LHCN-M2 (cell line): ENCODE measurements at regions not wholly inside any gene's neighbourhood (a gene's known extent, or its start where the extent isn't known, plus 50 kb on each side); places are given as distances from the start of the nearest gene placed in this dataset.

Experiments
- DNase-seq: peaks from one replicate; pipeline ENCODE4 v3.0.0-alpha.2; 2012; ENCODE audit warnings: low read depth

DNA sequence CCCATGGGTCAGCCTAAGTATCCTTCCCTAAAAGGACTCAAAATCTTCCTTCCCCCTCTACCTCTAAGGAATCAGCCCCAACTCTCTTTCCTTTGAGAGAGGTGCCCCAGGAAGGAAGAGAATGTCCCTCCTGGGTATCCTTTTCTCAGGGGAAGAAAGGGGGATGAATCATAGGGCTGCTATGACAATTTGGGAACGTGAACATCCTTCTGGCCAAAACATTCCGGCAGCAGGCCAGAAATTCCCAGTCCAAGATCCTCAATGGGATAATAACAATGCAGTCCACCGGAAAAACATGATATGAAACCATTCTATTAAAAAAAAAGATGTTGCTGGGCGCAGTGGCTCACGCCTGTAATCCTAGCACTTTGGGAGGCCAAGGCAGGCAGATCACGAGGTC, 50.8 kb upstream of the CACNA2D3 start:
- DNase-seq: no peak

- DNase-seq: no peak
Observed at GRCh38 chr3:54069961-54070360, 52.4 kb upstream of the CACNA2D3 start.

- no peak for DNase-seq
Observed at GRCh38 chr3:54067055-54067698, 55.2 kb upstream of the CACNA2D3 start.

- DNase-seq: no peak
Observed at GRCh38 chr3:54066253-54066652, 56.1 kb upstream of the CACNA2D3 start.

- DNase-seq: no peak
Observed at GRCh38 chr3:54065586-54065985, 56.8 kb upstream of the CACNA2D3 start.

DNA sequence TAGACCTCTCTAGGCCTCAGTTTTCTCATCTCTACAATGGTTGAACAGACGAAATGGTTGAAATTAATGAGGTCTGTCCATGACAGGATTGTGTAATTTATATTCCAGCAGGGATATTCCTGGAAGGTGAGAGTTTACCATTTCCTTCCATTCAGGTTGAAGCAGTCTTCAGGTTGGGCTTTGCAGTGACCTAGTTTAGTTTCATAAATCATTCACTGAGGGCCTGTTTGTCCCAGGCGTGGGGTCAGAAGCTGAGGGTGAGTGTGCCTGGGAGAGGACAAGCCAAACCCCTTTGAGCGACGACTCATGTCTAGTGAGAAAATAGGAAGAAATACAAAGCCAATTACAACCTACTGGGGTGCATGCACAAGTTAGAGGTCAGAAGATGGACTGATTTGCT, 57.2 kb upstream of the CACNA2D3 start:
- DNase-seq: no peak

DNA sequence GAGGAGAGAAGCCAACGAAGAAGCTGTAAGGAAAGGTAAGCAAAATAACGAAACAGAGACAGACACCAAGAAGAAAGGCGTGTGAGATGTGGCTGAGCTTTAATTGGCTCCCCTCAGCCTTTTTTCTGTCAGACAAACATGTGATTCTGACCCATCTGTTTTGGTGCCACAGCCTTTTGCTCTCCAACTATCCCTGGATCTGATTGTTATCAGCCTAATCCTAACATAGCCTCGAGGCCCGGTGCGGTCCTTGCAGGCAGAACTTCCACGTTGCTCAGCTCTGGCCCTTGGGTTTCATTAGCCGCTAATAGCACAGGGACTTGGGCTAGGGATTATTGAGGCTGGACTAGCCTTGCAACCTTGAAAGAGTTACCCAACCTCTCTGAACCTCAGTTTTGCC, 57.9 kb upstream of the CACNA2D3 start:
- no peak for DNase-seq

- no peak for DNase-seq
Observed at GRCh38 chr3:54062546-54062945, 59.8 kb upstream of the CACNA2D3 start.

GRCh38 chr3:54056521-54056920, 65.8 kb upstream of the CACNA2D3 start:
- no peak for DNase-seq

GRCh38 chr3:54053882-54054281, 68.5 kb upstream of the CACNA2D3 start:
- no peak for DNase-seq

GRCh38 chr3:54053211-54053610, 69.1 kb upstream of the CACNA2D3 start:
- DNase-seq: no peak

GRCh38 chr3:54047568-54047967, 74.8 kb upstream of the CACNA2D3 start:
- no peak for DNase-seq

GRCh38 chr3:54046641-54047214, 75.6 kb upstream of the CACNA2D3 start:
- no peak for DNase-seq

DNA sequence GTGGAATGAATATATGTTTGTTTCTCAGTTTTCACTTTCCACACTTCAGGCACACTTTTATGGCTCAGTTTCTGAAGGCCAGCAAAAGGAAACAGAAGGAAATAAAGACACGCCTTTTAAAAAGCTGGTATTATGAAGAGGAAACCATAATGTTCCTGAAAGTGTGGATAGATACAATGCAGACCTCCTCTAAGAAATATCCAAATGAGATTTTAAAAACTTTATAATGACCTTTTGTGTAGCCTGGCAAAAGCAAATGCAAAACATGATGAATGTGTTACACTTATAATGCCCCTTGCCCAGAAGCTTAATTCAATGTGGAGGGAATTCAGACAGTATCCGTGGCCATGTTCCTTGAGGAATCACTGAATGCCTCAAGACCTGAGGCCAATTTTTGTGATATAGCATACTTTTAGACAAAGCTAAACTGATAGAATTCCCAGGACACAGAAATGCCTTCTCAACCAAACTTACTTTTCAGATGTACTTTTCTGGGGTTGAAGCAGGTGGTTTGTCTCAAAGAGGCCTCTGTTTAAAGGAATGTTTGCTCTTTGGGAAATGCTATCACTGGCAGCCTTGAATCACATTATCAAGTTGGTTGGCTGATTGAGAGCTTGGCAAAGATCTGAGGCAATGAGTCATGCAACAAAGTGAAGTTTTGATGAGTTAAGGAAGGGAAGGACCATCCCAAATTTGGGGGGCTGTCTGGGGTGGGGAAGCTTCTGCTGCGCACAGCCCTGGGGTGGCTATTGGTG, 77.1 kb upstream of the CACNA2D3 start:
- no peak for DNase-seq

GRCh38 chr3:54042259-54042823, 80.0 kb upstream of the CACNA2D3 start:
- DNase-seq: no peak

DNA sequence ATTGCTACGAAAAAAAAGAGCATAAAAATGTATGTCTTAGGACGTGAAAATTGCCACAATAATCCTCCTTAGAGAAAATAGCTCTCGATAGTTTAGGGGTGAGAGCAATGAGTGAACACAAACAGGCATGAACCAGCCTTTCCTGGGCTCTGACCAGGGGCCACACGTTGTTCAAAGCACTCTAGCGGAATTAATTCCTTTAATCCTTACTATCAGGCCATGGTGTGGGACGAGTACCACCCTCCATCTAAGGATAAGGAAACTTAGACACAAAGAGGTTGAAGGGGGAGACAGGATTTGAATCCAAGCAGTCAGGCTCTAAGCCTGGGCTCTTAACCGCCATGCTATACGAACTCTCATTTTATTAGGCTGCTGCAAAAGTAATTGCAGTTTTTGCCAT, 81.9 kb upstream of the CACNA2D3 start:
- DNase-seq: no peak

DNA sequence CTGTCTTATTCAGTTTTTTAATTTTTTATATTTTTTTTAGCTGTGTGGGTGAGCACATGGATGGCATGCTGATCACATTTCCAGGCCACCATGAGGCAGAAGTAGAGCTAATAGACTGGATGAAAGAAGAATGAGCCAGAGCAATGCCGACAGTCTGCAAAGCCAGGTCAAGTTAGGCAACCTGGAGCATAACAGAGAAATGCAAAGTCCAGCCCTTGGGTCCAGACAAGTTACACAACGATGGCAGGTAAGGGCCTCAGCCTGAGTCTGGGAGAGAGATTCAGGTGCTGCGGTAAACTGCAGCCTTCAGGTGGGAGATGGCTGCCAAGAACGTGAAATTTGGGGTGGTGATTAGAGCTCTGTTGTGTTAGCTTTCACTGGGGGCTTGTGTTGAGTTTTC, 84.0 kb upstream of the CACNA2D3 start:
- no peak for DNase-seq

- DNase-seq: no peak
Observed at GRCh38 chr3:54036543-54036942, 85.8 kb upstream of the CACNA2D3 start.

GRCh38 chr3:54034971-54035370, 87.4 kb upstream of the CACNA2D3 start:
- no peak for DNase-seq

DNA sequence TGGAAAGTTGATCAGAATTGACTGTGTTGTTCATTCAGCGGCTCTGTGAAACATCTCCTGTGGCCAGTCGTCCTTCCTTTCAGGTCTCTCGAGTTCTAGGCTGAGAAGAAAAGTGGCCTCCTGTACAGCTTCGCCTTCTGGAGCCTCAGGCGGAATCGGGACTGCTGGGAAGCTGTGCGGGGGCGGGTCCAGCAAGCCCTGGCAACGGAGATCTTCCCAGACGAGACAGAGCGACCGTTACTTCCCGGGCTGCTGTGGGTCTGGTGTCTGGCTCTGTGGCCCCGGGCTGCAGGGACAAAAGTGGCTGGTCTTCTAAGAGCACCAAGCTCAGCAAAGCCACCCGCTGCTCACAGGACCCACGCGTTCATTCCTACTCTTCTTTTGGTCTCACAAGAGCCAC, 88.6 kb upstream of the CACNA2D3 start:
- DNase-seq: no peak

GRCh38 chr3:54032598-54032997, 89.8 kb upstream of the CACNA2D3 start:
- no peak for DNase-seq

GRCh38 chr3:54028372-54028771, 94.0 kb upstream of the CACNA2D3 start:
- DNase-seq: no peak

DNA sequence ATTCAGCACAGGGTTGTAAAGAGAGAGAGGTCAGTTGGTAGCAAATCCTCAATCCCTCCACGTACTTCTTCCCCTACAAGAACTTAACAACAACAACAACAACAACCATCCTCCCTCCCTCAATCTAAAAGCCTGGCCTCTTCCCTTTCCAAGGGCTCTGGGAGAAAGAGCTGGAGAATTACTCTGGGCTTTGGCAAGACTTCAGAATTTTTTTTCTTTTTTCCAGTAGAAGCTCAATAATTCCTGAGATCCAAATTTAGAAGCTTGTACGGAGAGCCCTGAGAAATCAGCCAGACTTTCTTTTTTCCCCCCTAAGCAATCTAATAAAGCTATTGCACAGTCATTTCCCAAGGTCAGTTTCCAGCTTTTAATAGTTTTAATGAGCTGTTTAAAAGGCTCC, 95.8 kb upstream of the CACNA2D3 start:
- DNase-seq: no peak
